ENCODE measurements at regions not wholly inside any gene's neighbourhood (a gene's known extent, or its start where the extent isn't known, plus 50 kb on each side); places are given as distances from the start of the nearest gene placed in this dataset.
"Not testable (repeated sequence)": the region's sequence is repeated elsewhere in the genome, so short reads cannot be mapped to it uniquely, and the experiment has no call there.

DNA sequence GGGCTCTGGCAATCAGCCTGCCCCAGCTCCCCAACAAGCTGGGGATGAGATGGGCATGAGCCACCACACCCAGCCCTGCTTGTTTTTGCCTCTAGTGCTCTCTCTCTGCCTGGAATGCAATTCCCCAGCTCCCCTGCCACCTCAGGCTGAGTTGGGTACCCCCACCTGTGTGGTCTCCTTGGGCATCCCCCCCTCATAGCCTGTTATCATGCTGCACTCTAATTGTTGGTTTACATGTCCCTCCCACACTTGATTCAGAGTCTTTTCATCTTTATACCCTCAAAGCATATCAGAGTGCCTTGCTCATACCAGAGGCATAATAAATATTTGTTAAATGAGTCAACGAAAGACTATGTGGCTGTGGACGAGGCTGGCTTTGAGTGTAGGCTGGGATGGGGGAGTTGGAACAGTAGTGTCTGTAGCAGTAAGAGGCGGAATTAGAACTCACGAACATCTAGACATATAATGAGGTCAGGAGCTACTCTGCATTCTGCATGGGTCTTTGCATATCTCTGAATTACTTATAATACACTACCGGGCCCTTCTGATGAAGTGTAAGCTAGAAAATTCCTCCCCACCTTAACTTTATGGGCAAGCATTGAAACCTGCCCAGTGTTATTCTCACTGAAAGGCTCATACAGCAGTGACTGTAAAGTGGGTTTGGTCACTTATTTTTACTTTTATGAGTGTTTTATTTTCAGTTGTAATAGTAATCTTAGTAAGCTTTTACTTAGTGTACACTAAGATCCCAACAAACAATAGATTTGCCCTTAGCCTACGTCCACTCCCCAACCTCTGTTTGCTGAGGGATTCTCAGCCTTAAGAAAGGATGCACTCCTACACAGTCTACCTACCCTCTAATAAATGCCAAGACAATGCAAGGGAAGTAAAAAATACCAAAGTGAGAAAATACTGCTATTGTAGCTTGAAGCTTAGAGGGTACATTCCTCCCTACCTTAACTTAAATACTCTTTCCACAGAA, 58.7 kb downstream of the EDN1 start:
- no peak for DNase-seq

DNA sequence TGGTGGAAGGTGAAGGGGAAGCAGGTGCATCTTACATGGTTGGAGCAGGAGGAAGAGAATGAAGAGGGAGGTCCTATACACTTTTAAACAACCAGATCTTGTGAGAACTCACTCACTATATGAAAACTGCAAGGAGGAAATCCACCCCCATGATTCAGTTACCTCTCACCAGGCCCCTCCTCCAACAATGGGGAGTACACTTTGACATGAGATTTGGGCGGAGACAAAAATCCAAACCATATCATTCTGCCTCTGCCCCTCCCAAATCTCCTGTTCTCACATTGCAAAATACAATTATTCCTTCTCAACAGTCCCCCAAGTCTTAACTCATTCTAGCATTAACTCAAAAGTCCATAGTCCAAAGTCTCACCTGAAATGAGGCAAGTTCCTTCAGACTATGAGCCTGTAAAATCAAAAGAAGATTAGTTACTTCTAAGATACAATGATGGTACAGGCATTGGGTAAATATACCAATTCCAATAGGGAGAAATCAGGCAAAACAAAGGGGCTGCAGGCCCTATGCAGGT, 60.5 kb downstream of the EDN1 start:
- DNase-seq, result no peak

- no peak for DNase-seq
These were observed 61.5 kb downstream of the EDN1 start for GRCh38 chr6:12351672-12352071.

- DNase-seq, result no peak
These were observed 63.6 kb downstream of the EDN1 start for GRCh38 chr6:12353731-12354130.

DNA sequence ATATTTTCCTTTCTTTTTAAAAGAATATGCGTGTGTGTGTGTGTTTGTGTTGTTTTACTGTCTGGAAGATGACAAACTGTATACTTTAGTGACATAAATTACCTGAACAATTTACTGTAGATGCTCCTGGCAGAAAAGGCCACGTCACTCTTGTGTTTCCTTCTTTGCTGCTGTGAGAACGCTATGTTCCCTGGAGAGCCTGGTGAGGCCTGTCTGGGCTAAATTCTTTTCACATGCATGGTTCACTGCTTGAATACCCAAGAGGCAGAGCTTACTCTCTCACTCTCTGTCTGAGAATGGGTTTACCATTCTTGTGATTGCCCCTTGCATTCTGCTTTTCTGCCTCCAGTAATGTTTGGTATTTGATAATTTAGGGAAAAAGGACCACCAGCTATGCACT, 64.3 kb downstream of the EDN1 start:
- no peak for DNase-seq

DNA sequence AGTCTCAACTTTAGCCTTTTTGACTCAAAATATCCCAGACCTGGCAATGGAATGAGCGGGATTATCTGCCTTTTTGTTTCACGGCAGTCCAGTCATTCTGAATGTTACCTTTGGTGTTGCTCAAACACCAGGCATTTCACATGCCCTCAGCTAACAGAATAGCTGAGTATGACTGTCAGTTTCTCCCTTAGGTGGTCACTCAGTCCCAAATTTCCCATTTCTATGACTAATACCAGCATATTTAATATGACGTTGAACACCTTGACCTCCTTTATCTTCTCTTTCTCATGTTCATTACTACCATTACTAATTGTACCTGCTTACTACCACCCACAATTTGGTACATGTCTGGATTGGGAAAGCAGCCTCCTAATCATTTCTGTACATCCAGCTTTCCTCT, 65.2 kb downstream of the EDN1 start:
- DNase-seq, result no peak

DNA sequence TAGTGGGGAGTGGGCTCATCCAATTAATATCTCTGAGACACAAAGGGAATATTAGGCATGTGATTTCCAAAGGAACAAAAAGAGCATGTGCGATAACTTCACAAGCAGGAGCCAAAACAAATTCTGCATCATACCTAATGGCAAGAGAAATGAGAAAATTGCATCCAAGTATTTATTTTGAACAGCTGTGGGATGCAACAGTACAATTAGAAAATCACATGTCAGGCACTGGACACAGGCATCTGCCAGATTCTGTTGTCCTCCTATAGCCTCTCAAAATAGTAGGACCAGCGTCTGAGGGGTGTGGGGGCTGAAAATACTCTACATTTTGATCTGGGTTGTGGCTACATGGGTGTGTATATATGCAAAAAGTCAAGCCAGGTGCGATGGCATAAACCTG, 66.3 kb downstream of the EDN1 start:
- no peak for DNase-seq

DNA sequence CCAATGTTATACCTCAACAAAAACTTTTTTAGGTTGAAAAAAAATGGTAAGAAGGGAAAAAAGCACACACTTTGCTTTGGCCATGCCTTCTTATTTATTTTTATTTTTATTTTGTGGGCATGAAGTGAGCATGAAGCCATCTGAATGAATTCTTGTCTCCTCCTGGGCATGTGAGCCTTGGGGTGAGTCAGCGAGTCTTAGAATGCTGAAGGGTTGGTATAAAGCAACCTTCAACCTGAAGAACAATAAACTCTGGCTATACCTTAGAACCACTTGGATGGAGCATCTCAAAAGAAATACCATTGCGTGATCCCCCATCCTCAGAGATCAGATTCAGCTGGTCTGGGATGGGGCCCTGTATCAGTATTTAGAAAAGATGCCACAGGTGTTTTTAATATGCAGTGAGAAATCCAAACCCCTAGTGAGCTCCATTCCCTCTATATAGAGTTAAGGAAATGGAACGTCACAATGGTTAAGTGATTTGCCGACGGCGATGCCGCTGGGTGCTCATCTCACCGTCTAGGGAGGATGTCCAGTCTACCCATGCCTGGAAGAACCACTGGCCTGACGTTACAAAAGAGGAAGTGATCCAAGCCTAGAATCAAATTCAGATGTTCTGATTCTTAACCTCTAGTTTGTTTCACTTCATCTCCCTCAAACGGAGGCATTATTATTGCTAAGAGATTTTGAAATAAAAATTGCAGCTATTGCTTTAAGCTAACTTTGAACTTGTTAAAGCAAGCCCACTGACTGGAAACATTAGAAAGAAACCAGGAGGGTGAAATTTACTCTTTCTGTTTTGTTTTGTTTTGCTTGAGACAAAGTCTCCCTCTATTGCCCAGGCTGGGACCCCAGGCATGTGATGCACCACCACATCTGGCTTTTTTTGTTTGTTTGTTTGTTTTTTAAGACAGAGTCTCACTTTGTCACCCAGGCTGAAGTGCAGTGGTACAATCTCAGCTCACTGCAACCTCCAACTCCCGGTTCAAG, 67.1 kb downstream of the EDN1 start:
- peak; percentile 8 for DNase-seq

DNA sequence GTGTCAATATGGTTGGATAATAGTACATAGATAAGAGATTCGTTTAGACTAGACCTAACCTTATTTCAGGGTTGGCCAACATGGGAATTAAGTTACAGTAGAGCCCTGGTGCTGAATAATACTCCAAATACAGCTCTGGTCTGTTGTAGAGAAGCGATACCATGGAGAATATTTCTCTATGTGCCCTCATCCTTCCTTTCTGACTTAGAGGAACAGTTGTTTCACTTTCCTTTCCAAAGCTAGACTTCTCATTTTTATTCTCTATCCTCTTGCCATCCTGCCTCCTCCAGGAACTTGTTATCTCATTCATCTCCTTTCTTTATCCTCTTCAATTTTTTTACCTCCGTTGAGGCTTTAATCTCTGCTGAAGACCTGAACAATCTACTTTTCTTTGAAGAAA, 68.9 kb downstream of the EDN1 start:
- DNase-seq, result no peak

- no peak for DNase-seq
These were observed 71.0 kb downstream of the EDN1 start for GRCh38 chr6:12361042-12361765.

DNA sequence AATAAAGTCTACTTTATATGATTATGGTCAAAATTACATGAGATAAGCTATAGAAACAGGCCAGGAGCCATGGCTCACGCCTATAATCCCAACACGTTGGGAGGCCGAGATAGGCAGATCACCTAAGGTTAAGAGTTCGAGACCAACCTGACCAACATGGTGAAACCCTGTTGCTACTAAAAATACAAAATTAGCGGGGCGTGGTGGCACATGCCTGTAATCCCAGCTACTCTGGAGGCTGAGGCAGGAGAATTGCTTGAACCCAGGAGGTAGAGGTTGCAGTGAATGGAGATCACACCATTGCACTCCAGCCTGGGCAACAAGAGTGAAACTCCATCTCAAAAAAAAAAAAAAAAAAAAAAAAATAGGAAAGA, 73.1 kb downstream of the EDN1 start:
- not testable (repeated sequence) for DNase-seq

DNA sequence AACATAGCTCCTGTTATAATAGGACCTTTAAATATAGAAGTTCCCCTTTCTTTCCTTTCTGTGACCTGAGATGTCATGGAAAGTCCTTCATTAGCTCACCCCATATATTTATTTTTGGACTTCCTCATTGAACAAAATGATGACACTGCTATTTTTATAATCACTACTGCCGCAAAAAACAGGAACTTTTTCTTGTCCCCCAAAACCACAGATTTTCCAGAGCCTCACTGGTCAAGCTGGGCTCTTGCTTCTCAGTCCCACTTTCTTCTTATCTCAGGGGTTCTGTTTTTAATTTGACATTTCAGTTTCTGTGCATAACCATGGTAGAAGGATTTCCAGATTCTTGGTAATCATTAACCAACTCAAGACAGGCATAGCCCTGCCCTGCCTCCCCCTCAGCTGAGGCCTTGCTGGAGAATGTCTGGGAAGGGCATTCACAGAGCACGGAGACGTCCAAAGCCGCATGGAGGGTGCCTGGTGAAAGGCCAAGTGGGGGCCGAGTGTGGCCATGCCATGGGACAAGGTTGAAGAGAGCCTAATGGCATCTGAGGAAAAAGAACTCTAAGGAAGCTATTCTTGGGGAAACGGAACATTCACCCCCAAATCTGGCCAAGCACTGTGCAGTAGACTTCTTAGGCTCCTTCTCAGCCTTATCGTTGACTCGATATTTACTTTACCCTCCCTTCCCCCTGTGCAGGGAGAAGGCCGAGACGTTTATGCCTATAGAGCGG, 73.7 kb downstream of the EDN1 start:
- peak; percentile 17 for DNase-seq

DNA sequence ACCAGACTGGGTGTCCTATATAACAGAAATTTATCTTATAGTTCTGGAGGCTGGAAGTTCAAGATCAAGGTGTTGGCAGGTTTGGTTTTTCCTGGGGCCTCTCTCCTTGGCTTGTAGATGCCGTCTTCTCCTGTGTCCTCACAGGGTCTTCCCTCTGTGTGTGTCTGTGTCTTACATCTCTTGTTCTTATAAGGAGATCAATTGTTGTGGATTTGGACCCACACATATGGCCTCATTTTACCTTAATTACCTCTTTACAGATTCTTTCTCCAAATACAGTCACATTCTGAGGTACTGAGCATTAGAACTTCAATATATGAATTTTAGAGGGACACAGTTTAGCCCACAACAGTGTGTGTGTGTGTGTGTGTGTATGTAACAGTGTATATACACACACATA, 74.5 kb downstream of the EDN1 start:
- DNase-seq, result no peak

GRCh38 chr6:12366731-12367130, 76.6 kb downstream of the EDN1 start:
- DNase-seq, result no peak

- no peak for DNase-seq
These were observed 77.3 kb downstream of the EDN1 start for GRCh38 chr6:12367412-12367811.

- DNase-seq, result no peak
These were observed 79.2 kb downstream of the EDN1 start for GRCh38 chr6:12369355-12369754.

DNA sequence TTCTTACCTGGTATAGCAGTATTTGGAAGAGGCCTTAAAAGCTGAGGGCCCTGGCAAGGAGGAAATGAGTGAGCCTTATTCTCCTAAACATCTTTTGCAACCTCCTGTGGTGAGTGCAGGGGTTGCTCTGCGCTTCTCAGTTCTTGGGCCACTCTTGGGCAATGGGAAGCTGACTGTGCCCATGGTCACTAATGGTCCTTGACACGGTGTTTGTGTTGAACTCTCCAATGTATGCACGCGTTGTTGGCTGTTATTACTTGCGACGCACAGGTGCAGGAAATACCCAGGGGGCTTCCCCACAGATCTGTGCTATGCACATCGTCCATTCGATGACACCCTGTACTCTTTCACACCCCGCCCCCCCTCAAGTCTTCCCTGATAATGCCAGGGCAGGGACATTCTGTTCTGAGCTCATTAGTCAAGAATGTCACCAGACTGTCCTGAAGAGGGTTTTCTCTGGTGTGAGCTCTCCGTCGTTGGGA, 79.7 kb downstream of the EDN1 start:
- DNase-seq, result no peak

GRCh38 chr6:12371151-12371550, 81.0 kb downstream of the EDN1 start:
- no peak for DNase-seq

DNA sequence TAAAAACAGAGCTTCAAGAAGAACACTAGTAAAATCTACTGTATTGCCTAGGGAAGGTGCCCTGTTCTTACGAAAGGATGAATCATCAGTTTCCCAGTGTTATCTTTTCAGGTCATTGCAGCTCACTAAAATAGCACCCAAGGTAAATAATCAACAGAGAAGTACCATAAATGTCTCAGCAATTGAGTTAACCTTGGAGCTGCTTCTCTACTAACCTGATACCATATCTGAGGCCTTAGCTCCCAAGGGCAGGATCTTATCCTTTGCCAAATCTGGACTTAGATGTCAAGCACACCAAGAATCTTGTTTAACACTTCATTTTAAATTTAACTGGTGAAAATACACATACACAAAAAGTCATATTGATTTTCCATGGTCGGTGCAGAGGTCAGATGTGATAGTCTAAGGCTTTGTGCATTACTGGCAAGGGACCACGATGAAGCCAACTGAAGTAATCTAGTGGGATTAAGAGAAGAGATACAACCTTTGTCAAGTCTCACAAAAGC, 81.5 kb downstream of the EDN1 start:
- no peak for DNase-seq

GRCh38 chr6:12379181-12379580, 89.0 kb downstream of the EDN1 start:
- no peak for DNase-seq

DNA sequence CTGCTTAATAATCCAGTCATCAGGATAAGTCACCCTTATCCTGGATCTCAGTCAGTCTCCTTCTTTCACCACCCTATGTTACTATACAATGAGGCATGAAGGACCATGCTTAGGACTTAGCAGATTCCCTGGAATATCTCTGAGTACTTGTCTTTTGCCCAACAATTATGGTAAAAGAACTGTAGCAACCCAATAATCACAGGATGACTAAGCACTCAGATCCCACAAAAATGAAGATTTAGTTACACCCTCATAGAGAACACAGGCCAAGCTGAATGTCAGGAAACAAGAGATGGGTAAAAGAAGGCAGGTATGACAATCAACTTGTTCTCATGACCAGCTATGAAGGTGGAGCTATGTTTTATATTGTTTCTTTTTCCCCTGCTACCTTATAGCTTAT, 91.4 kb downstream of the EDN1 start:
- DNase-seq, result no peak

DNA sequence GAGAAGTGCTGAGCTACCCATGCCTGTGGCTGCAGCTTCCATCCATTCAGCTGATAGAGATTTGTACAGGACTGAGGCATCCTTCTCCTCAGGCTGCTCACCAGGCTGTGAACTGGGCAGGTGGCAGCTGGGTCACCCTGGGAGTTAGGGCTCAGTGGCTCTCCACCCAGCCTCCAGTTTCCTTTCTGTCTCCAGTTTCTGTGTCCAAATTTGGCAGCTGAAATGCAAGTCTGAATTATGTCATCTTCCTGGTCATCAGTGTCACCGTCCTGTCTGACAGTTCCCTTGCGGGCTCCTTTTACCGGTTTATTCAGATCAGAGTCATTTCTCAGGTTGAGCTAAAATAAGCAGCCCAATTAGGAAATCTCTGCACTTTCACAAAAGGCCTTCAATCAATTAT, 93.3 kb downstream of the EDN1 start:
- no peak for DNase-seq
